ENCODE measurements at regions not wholly inside any gene's neighbourhood (a gene's known extent, or its start where the extent isn't known, plus 50 kb on each side); places are given as distances from the start of the nearest gene placed in this dataset.

- Mint-ChIP-seq H3K27ac (no peak overlapping the region), H3K27me3 (ENCODE audit: low read depth) (no peaks in the 10 kb centered on the region), H3K9me3 (no peaks in the 10 kb centered on the region), H3K4me3 (no peak overlapping the region), H3K4me1 (no peaks in the 10 kb centered on the region), H3K36me3 (no peaks in the 10 kb centered on the region)
- TF ChIP-seq ZSCAN18 (CRISPR knock-in tag; IDR thresholded peaks at IDR 0.05) (no peak), MLX (CRISPR knock-in tag; IDR thresholded peaks at IDR 0.05) (no peak), CTCF (IDR thresholded peaks at IDR 0.05) (no peak), STAT6 (CRISPR knock-in tag; conservative IDR thresholded peaks at IDR 0.05; ENCODE audit: low read depth) (no peak), CDX4 (CRISPR knock-in tag; IDR thresholded peaks at IDR 0.05; ENCODE audit: borderline replicate concordance) (no peak), ZBTB43 (CRISPR knock-in tag; IDR thresholded peaks at IDR 0.05) (no peak), ZNF396 (CRISPR knock-in tag; IDR thresholded peaks at IDR 0.05; ENCODE audit: borderline replicate concordance) (no peak), JAZF1 (CRISPR knock-in tag; IDR thresholded peaks at IDR 0.05) (no peak), PRDM15 (CRISPR knock-in tag; IDR thresholded peaks at IDR 0.05) (no peak), ZNF138 (CRISPR knock-in tag; conservative IDR thresholded peaks at IDR 0.05) (no peak)
- CTCF ChIA-PET: no interaction called here
- no peak for ATAC-seq
- DNase-seq (ENCODE audit: low spot score): no peak
- POLR2A ChIA-PET: no interaction called here
Measured at GRCh38 chr3:30181178-30181465, 425.3 kb upstream of the TGFBR2 start.

- no peak overlapping the region for H3K27ac Mint-ChIP-seq
- ATAC-seq (no peak), DNase-seq (ENCODE audit: low spot score) (no peak)
- no peaks in the 10 kb centered on the region for H3K9me3 Mint-ChIP-seq
- TF ChIP-seq HMGA2 (CRISPR knock-in tag; IDR thresholded peaks at IDR 0.05) (no peak), MXD4 (CRISPR knock-in tag; IDR thresholded peaks at IDR 0.05; ENCODE audit: borderline replicate concordance) (no peak), ARID4B (CRISPR knock-in tag; IDR thresholded peaks at IDR 0.05; ENCODE audit: borderline replicate concordance) (no peak), PRRX2 (CRISPR knock-in tag; IDR thresholded peaks at IDR 0.05) (no peak)
- H3K4me1 Mint-ChIP-seq: peaks cover 3% of the 10 kb centered on the region
- H3K4me3 Mint-ChIP-seq: no peak overlapping the region
- H3K36me3 Mint-ChIP-seq: no peaks in the 10 kb centered on the region
- no peaks in the 10 kb centered on the region for H3K27me3 Mint-ChIP-seq (ENCODE audit: low read depth)
- CTCF ChIA-PET: no interaction called here
- POLR2A ChIA-PET: no interaction called here
Measured at GRCh38 chr3:30181581-30181980, 424.8 kb upstream of the TGFBR2 start.
